NOMO-1 treated with DMSO at 0.1 percent for 48 hours (cell line): ENCODE measurements at regions not wholly inside any gene's neighbourhood (a gene's known extent, or its start where the extent isn't known, plus 50 kb on each side); places are given as distances from the start of the nearest gene placed in this dataset.
"Not testable (repeated sequence)": the region's sequence is repeated elsewhere in the genome, so short reads cannot be mapped to it uniquely, and the experiment has no call there.

ENCODE experiments used
- DNase-seq: peaks from one replicate; lab custom pipeline; 2025; ENCODE audit not compliant: unreplicated experiment; lab: John Stamatoyannopoulos, UW

DNA sequence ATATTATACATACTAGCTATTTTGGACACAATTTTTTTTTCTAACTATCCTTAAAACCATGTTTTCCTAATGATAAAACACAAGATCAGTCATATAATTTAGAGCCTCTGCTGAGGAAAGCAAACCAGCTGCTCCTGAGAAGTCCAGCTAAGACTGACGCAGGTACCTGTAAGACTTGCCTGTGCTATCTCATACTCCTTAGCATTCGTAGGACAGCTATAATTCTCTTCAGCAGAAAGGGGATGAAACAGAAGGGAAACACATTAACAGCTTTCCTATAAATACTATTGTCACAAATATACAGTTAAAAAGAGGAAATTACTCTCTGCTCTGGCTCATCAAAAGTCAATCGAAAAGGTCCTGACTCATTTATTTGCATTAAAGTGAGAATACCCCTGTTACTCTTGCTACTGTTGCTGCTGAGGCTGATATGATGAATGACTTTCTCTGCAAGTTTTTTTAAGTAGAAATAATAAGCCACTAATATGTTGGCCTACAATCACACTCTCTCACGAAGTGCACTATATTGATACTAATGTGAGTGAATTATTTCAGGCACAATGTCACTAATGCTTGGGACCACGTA is 757.1 kb downstream of the KCNT2 start:
- no peak for DNase-seq

DNA sequence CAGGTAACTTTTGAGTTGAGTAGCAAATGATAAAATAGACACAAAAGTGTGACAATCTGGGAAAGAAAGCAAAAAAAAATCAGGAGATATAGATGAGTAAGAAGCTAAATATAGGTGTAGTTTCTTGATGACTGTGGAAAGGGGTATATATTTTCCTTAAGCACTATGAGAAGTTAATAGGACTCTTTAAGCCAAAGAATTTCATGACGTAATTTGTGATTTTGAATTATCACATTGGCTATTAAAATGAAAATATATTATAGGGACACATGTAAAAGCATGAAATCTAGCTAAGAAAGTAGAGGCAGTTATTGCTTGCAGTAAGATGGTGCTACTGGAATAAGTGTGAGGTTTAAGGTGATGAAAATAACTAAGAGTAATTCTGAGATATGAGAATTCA is 759.1 kb downstream of the KCNT2 start:
- DNase-seq = no peak

DNA sequence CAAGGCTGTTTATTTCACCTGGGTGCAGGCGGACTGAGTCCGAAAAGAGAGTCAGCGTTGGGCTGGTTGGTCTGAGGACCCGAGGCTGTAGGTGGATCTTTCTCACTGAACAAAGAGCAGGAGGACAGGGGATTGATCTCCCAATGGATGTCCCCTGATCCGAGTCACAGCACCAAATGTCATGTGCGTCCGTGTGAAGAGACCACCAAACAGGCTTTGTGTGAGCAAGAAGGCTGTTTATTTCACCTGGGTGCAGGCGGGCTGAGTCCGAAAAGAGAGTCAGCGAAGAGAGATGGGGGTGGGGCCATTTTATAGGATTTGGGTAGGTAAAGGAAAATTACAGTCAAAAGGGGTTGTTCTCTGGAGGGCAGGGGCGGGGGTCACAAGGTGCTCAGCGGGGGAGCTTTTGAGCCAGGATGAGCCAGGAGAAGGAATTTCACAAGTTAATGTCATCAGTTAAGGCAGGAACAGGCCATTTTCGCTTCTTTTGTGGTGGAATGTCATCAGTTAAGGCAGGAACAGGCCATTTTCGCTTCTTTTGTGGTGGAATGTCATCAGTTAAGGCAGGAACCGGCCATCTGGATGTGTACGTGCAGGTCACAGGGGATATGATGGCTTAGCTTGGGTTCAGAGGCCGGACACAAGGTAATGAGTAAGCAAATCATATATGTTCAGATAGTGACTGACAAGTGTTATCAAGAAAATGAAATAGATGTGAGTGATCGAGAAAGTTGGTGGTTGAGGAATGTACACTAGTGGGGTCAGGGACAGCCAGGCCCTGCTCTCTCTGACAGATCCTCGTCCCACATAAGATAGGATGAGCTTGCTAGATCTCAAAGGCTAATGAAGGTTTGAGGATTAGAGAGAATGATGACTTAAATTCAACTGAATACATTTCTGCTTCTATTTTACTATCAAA is 760.0 kb downstream of the KCNT2 start:
- DNase-seq = not testable (repeated sequence)

DNA sequence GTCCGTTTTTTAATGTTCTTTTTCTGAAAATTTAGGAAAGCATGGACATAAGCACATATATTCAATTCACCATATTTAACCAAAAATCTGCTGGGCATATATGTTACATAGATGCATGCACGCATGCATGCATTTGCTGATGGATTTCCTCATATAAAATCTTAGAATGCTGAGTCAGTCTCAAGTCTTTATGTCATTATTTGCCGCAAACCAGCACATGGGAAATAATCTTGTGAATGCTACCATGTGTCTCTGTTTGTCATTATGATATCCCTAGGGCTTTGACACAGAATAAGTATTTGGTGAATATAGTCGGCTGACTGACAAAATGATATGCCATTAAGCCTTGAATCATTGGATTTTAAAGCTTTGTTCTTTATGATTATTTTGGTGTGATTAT is 776.5 kb downstream of the KCNT2 start:
- DNase-seq = no peak

DNA sequence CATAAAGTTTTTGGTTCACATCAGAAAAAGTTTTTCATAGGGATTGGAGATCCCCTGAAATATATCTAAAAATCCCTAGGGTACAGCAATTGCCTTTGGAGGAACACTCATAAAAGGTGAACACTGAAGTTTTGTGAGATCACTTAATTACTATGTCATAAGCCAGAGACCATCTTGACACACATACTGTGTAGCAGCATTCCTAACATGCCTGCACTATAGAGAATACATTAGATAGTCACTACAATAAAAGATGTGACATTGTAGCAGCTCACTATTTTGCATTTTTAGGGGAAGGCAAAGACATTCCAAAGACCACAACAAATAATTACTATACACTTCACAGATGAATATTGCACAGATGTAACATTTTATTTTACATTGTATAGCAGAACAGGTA is 779.9 kb downstream of the KCNT2 start:
- DNase-seq = no peak

DNA sequence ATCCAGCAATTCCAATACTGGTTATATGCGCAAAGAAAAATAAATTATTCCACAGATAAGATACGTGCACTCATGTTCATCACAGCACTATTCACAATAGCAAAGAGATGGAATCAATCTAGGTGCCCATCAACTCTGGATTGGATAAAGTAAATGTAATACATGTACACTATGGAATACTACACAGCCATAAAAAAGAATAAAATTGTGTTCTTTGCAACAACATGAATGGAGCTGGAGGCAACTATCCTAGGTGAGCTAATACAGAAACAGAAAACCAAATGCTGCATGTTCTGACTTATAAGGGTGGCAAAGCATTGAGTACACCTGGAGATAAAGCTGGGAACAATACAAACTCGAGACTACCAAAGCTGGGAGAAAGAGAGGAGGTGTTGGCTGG is 787.3 kb downstream of the KCNT2 start:
- DNase-seq = no peak

DNA sequence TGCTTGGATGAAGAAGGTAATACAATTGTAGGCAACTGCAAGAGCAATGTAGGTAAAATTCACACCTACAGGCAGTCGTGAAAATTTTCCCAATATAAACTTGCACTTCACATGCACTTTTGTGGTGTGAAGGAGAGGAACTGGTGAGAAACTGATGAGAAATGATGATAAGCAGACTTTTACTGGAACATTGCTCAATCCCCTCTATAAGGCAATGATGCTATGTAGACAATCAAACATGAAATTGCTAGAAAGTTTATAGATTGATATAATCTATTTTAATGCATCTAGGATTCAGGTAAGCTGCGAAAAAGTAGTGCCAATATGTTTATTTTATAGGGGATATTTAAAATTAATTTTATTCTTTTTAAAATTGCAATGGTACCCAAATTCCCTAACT is 802.2 kb downstream of the KCNT2 start:
- DNase-seq = no peak

DNA sequence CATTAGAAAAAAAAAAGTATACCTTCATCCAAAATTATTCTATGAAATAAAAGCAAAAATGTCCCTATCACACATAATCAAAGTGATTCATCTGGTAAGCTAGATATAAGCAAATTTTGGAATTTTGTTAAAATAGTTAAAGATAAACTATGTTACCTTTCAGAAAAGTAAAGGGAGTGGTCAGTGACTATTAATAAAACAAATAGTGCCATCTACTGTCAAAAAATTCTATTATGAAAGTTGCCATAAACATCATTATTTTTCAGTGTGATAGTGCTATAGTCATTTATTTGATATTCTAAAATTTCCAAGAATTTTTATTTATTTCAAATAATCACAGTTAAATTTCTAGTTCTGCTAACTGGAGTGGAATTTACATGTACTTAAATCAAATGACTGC is 803.7 kb downstream of the KCNT2 start:
- DNase-seq = no peak

DNA sequence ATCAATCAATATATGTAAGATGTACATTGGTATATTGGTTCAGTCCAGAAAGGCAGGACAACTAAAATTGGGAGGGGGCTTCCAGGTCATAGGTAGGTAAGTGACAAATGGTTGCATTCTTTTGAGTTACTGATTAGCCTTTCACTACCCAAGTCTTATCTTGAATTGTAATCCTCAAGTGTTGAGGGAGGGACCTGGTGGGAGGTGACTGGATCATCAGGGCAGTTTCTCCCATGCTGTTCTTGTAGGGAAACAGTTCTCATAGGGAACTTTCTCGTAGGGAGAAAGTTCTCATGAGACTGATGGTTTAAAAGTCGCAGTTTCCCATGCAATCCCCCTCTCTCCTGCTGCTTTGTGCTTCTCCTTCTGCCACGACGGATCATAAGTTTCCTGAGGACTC is 809.2 kb downstream of the KCNT2 start:
- DNase-seq = no peak

DNA sequence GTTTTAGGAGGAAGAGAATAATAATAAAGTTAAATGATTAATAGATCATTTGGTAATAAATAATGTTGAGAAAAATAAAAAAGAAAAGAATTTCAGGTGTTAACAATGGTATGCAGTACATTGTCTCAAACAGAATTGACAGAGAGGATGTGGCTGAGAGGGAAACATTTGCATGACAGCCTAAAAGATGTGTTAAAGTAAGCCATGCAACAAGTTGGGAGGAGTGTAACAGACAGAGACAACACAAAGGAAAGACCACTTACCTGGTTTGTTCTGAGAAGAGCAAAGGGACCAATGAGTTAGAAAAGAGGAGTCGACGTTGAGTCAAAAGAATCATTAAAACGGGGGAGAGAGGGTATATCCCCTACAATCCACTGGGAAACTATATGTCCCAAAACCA is 814.0 kb downstream of the KCNT2 start:
- DNase-seq = no peak

DNA sequence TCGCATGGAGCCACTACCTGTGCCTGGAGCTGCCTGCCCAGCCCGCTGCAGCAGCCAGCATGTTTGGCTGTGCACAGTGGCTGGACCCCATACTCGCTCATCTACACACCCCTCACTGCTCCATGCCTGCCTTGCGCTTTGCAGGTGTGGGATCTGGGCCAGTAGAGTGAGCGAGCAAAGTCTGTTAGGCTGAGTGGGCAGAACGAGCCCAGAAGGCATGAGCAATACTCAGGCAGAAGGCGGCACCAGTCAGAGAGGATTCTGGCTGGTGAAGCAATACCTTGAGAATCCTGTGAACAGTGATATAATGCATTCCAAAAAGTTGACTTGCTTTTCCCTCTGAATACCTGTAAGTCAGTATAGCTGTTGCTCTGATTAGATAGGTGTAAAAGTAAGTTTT is 816.4 kb downstream of the KCNT2 start:
- no peak for DNase-seq

DNA sequence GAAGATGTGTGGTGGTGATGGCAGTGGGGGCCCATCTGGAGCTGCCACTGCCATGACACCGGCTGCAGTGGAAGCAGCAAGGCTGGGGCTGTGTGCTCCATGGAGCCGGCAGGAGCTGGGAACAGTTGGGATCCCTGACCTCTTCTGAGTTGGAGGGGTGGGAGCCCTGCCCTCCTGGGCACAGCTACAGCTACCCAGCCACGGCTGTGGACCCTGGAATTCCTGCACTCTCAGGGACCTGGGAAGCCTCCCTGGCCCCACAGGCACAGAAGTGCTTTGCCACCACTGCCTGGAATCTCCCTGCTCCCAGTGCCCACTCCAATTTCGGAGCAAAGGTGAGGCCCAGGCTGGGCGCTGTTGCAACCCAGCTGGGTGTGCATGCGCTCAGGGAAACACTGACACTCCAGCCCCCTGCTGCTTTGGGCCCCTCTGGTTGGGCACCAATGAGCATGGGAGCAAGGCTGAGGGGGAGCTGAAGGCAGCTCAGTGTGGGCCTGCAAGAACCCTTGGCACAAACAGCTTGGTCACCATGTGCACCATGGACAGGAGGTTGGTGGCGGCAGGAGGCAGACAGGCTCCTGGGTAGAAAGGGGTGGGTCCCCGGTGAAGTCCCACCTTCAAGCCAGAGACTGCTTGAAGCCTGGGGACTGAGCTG is 817.6 kb downstream of the KCNT2 start:
- no peak for DNase-seq

DNA sequence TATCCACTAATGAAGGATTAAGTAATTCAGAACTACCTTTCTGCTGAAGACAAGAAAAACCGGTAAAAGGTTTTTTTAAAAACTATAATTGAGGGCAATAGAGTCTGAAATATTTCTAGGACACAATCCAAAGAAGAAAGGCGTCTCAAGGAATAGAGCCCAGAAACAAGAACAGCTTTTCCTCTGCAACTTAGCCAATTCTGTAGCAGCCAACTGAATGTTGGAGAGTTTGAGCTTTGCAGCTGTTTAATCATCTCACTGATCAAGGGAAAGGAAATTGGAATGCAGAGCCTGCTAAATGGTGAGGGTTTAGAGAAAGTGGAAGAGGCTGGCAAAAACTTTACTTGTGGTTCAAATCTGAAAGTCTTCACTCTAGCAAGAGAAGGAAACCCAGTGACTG is 818.9 kb downstream of the KCNT2 start:
- DNase-seq = no peak

DNA sequence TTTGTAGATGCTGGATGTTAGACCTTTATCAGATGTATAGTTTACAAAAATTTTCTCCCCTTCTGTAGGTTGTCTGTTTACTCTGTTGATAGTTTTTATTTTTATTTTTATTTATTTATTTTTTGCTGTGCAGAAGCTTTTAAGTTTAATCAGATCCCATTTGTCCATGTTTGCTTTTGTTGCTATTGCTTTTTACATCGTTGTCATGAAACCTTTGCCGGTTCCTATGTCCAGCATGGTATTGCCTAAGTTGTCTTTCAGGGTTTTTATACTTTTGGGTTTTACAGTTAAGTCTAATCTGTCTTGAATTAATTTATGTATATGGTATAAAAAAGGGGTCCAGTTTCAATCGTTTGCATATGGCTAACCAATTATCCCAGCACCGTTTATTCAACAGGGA is 819.5 kb downstream of the KCNT2 start:
- DNase-seq = no peak

DNA sequence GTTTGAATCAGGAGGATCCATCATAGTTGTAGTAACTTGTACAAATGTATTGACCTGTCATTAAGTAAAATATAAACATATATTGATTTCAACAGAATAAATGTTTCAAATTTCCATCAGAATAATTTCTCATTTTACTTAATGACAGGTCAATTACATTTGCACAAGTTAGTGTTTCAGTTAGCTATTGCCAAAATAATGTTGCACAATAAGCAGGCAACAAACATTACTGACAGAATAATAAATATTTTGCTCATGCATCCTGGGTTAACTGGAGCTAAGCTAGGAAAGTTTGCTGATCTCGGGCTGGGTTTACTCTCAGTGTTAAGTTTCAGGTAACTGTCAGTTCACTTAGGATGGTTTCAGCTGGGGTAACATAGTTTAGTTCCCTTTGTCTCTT is 822.4 kb downstream of the KCNT2 start:
- no peak for DNase-seq

DNA sequence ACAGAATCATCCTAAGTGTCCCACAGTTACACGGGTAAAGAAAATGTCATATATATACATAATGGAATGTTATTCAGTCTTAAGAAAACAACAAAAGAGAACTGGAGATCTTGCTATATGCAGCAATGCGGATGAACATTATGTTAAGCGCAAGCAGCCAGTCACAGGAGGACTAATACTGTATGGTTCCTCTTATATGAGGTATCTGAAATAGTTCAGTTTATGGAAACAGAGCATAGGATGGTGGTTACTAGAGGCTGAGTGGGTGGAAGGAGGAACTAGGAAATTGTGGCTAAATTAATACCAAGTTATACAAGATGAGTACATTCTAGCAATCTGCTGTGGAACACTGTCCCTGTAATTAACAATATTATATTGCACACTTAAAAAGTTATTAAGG is 834.3 kb downstream of the KCNT2 start:
- DNase-seq = peak; percentile 21

DNA sequence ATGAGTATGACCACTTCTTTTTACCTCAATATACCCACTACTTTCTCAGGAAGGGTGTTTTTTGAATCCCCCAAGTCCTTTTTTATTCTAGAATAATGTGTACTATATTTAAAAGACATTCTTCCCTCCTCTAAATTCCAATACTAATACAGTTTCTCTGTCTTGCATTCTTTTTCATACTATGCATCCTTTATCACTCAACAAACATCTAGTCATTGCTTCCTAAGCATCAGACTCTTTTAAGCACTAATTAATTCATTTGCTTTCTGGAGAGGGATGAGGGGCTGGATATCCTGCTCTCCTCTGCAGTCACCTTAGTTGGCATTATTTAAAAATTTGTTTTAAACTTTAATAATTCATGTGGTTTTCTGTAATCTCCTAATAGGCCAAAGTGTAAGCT is 838.8 kb downstream of the KCNT2 start:
- no peak for DNase-seq

DNA sequence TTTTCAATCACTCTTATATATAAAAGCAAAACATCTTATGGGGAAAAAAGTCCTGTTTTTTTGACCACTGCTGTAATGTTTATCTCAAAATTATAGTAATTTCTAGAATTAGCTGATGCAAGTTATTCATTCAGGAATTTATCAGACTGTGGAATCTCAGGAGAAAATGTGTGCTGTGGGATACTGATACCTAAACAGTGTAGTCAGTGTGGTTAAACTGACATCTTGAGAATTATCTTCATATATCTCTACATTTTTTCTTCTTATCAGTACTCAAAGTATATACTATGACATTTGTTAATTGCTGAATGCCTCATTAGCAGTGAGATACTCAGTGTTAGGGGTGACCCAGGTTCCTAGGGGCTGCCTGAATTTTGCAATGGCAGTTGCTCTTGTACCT is 839.3 kb downstream of the KCNT2 start:
- DNase-seq = no peak

DNA sequence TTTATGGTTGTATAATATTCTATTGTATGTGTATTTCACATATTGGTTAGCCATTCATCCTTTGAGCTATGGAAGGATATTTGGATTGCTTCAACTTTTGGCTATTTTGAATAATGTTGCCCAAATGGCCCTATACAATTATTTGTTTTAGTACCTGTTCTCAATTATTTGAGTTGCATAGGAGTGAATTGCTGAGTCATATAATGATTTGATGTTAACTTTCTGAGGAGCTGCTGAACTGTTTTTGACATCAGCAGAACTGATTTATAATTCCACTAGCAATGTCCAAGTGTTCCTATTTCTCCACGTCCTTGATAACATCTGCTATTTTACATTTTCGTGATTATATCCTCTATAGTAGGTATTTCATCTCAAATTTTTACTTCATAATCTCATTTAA is 839.9 kb downstream of the KCNT2 start:
- DNase-seq = no peak

DNA sequence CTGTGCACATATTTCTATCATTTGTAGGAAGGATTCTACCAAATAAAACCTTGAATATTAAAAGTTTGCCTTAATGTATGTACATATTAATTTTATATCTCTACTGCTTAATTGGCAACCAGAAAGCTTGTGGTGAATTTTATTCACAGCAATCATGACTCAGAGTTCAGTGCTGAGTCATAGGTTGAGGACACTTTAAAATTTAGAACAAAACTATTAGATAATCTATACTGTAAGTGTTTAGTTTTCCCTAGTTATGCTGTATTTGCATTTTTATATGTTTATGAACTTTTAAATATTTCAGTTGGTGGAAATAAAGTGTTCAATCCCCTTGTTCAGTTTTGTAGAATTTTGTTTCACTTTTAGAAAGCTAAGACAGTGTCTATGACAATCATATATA is 841.5 kb downstream of the KCNT2 start:
- no peak for DNase-seq

DNA sequence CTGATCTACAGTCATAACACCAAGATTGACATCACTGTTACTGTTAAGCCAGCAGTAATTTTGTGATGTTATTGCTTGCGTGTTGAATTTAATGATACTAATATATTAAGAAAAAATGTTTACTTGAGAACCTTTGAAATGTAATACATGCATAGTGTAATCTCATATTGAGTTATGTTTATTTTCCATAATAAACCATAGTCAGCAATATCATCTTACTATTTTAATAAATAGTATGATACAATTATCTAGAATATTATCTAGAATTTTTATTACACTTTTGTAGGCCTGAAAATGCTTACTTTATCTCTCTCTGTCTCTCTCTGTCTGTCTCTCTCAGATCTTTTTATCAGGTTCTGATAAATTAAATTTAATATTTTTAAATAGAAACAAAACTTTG is 843.1 kb downstream of the KCNT2 start:
- no peak for DNase-seq

DNA sequence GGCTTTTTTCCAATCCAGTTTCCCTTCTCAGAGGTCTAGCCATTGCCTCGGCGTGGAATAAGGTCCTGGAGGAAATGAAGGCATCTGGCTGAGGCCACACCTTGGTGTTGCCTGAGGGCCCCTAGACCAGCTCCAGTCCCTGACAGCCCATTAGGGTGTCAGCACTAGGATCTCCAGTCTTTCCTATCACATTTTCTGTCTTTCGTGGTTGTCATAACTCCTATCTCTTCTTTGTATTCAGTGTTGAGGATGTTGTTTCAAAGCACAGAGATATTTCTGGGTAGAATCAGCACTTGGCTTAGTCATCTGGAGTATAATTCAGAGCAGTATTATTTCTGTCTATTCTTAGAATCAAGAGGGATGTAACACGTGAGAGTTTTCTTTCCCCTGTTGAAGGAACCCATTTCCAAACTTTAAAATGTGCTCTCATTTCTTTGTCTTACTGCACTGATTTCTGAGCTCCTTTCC is 844.3 kb downstream of the KCNT2 start:
- DNase-seq = no peak
